Lower leg skin (tissue), 3 donors: ENCODE measurements at regions not wholly inside any gene's neighbourhood (a gene's known extent, or its start where the extent isn't known, plus 50 kb on each side); places are given as distances from the start of the nearest gene placed in this dataset.

Experiments
- CTCF ChIP-seq, 3 donors: fragments of 450-650 bp; IDR thresholded peaks; one replicate each; pipeline ENCODE4 v1.5.1; 2016; ENCODE audit warnings: antibody characterized with exemption in 3 of 3, mild to moderate bottlenecking in 3 of 3, moderate library complexity in 2 of 3
- POLR2A ChIP-seq, 2 donors: fragments of 450-650 bp; IDR thresholded peaks; one replicate each; pipeline ENCODE4 v1.6.1; 2016 to 2017; ENCODE audit warnings: antibody characterized with exemption in 2 of 2, mild to moderate bottlenecking in 1 of 2, moderate library complexity in 1 of 2

- no peak for TF ChIP-seq CTCF (IDR thresholded peaks at IDR 0.05)
- TF ChIP-seq POLR2A (IDR thresholded peaks at IDR 0.05), result no peak
These were observed 58.6 kb upstream of the TMEM17 start for GRCh38 chr2:62564380-62565137.
